ENCODE measurements at regions not wholly inside any gene's neighbourhood (a gene's known extent, or its start where the extent isn't known, plus 50 kb on each side); places are given as distances from the start of the nearest gene placed in this dataset.

DNA sequence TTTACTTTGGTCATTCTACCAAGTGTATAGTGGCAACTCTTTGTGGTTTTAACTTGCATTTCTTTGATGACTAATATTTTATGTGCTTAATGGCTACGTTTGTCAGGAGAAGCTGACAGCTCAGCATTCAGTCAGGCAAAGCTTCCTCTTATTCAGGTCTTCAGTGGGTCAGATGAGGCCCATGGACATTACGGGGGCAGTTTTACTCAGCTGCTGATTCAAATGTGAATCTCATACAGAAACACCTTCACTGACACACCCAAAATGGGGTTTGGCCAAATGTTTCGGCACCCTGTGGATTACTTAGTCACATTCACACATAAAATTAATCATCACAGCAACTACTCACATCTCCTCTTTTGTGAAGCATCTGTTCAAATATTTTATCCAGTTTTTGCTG is 104.9 kb upstream of the PLD5 start:
- TF ChIP-seq BMI1 (IDR thresholded peaks at IDR 0.05; ENCODE audit: borderline replicate concordance) (no peak), YY1 (IDR thresholded peaks at IDR 0.05; ENCODE audit: low read depth, low read length) (no peak), POLR2AphosphoS5 (IDR thresholded peaks at IDR 0.05; ENCODE audit: low read length) (no peak)
- TF ChIP-seq, protein P1, sequence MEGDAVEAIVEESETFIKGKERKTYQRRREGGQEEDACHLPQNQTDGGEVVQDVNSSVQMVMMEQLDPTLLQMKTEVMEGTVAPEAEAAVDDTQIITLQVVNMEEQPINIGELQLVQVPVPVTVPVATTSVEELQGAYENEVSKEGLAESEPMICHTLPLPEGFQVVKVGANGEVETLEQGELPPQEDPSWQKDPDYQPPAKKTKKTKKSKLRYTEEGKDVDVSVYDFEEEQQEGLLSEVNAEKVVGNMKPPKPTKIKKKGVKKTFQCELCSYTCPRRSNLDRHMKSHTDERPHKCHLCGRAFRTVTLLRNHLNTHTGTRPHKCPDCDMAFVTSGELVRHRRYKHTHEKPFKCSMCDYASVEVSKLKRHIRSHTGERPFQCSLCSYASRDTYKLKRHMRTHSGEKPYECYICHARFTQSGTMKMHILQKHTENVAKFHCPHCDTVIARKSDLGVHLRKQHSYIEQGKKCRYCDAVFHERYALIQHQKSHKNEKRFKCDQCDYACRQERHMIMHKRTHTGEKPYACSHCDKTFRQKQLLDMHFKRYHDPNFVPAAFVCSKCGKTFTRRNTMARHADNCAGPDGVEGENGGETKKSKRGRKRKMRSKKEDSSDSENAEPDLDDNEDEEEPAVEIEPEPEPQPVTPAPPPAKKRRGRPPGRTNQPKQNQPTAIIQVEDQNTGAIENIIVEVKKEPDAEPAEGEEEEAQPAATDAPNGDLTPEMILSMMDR (IDR thresholded peaks at IDR 0.05 in 2 of 3, conservative IDR thresholded peaks at IDR 0.05 in 1 of 3; ENCODE audit: control insufficient read depth in 2 of 3, extremely low read depth in 1 of 3, insufficient read depth in 1 of 3, low read depth in 3 of 3, low read length in 3 of 3): no peak
- TF ChIP-seq, protein P2, sequence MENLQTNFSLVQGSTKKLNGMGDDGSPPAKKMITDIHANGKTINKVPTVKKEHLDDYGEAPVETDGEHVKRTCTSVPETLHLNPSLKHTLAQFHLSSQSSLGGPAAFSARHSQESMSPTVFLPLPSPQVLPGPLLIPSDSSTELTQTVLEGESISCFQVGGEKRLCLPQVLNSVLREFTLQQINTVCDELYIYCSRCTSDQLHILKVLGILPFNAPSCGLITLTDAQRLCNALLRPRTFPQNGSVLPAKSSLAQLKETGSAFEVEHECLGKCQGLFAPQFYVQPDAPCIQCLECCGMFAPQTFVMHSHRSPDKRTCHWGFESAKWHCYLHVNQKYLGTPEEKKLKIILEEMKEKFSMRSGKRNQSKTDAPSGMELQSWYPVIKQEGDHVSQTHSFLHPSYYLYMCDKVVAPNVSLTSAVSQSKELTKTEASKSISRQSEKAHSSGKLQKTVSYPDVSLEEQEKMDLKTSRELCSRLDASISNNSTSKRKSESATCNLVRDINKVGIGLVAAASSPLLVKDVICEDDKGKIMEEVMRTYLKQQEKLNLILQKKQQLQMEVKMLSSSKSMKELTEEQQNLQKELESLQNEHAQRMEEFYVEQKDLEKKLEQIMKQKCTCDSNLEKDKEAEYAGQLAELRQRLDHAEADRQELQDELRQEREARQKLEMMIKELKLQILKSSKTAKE (IDR thresholded peaks at IDR 0.05; ENCODE audit: low read depth, poor library complexity, severe bottlenecking): no peak

Data from GM12878 (cell line).